Endothelial cell of umbilical vein (primary cell): ENCODE measurements at regions not wholly inside any gene's neighbourhood (a gene's known extent, or its start where the extent isn't known, plus 50 kb on each side); places are given as distances from the start of the nearest gene placed in this dataset.

Experiments used
- BruUV-seq: library from RNA; stranded (reverse); fragments of 400-500 nt; replicated peaks from 2 replicates; lab custom pipeline; 2021; lab: Mats Ljungman, UMichigan
- CTCF ChIA-PET: fragments of 300-600, 350-600 bp; sonication (Branson Sonifier 250); formaldehyde crosslinking; loops from one replicate; lab custom pipeline; 2021; ENCODE audit warnings: antibody characterized with exemption, inconsistent platforms; lab: Charles Lee
- POLR2A ChIA-PET: fragments of 300-600, 350-600 bp; sonication (Branson Sonifier 250); formaldehyde crosslinking; loops from one replicate; lab custom pipeline; 2021; ENCODE audit warnings: antibody characterized with exemption, inconsistent platforms; lab: Charles Lee
- DNase-seq: peaks from one replicate; pipeline ENCODE4 v3.0.0-alpha.2; 2011; ENCODE audit warnings: low read depth, low spot score
- FAIRE-seq: peaks from 2 replicates; lab custom pipeline; 2011; peaks lifted over from hg19 to GRCh38; lab: Jason Lieb, UNC
- H2AFZ ChIP-seq: 2 replicates; pipeline ENCODE4 v1.6.0; 2012; ENCODE audit warnings: low read depth, low read length, control low read depth, inconsistent platforms
- H3K27ac ChIP-seq: 2 replicates; pipeline ENCODE4 v1.5.1; 2011; ENCODE audit warnings: low read depth, mild to moderate bottlenecking, control low read depth, low read length, moderate library complexity; ENCODE audit not compliant: insufficient read depth
- H3K27me3 ChIP-seq, 2 experiments: 2 replicates each; pipeline versions ENCODE4 v1.6.0 to v1.6.1; 2011; ENCODE audit warnings: low read length in 2 of 2, mixed read lengths in 1 of 2; ENCODE audit not compliant: control insufficient read depth in 2 of 2, insufficient read depth in 2 of 2
- H3K36me3 ChIP-seq, 2 experiments: 2 replicates in 1 of 2; 3 replicates in 1 of 2; pipeline ENCODE4 v1.5.1; 2011; ENCODE audit warnings: low read length in 2 of 2, mild to moderate bottlenecking in 1 of 2, moderate library complexity in 1 of 2; ENCODE audit not compliant: control insufficient read depth in 2 of 2, insufficient read depth in 2 of 2; ENCODE audit errors: extremely low read depth in 1 of 2
- H3K4me1 ChIP-seq: 3 replicates; pipeline ENCODE4 v1.5.1; 2011; ENCODE audit warnings: mild to moderate bottlenecking, low read length; ENCODE audit not compliant: control insufficient read depth, insufficient read depth; ENCODE audit errors: extremely low read depth
- H3K4me2 ChIP-seq: 2 replicates; pipeline ENCODE4 v1.6.1; 2011; ENCODE audit warnings: low read length, control low read depth, mixed read lengths; ENCODE audit not compliant: insufficient read depth
- H3K4me3 ChIP-seq, 3 experiments: fragments of 200-600 bp in 1 of 3; sonication (generic), shearing (Covaris generic) in 1 of 3; replicated peaks in 1 of 3; 2 replicates each; pipeline ENCODE4 v1.5.1; 2011 to 2016; ENCODE audit warnings: control low read depth in 3 of 3, low read length in 3 of 3, mild to moderate bottlenecking in 2 of 3, inconsistent platforms in 1 of 3, low read depth in 1 of 3, moderate library complexity in 1 of 3; ENCODE audit not compliant: insufficient read depth in 1 of 3
- H3K79me2 ChIP-seq: 2 replicates; pipeline ENCODE4 v1.6.0; 2012; ENCODE audit warnings: low read length, inconsistent platforms; ENCODE audit not compliant: control insufficient read depth, insufficient read depth
- H3K9ac ChIP-seq: replicated peaks from 2 replicates; pipeline ENCODE3; 2011; ENCODE audit warnings: low read length, control low read depth; ENCODE audit not compliant: insufficient read depth; ENCODE audit errors: extremely low read depth
- H3K9me1 ChIP-seq: replicated peaks from 3 replicates; pipeline ENCODE4 v1.6.0; 2011; ENCODE audit warnings: mild to moderate bottlenecking, low read length; ENCODE audit not compliant: control insufficient read depth, insufficient read depth; ENCODE audit errors: extremely low read depth
- H3K9me3 ChIP-seq: replicated peaks from 2 replicates; pipeline ENCODE4 v1.5.1; 2012; ENCODE audit warnings: low read length, inconsistent platforms; ENCODE audit not compliant: control insufficient read depth, insufficient read depth
- H4K20me1 ChIP-seq: replicated peaks from 2 replicates; pipeline ENCODE3; 2011; ENCODE audit warnings: mild to moderate bottlenecking, low read length; ENCODE audit not compliant: control insufficient read depth, insufficient read depth; ENCODE audit errors: extremely low read depth
- EZH2 ChIP-seq: IDR thresholded peaks from 2 replicates; pipeline ENCODE4 v1.6.1; 2012; ENCODE audit warnings: borderline replicate concordance, low read depth, mild to moderate bottlenecking, moderate library complexity, low read length, inconsistent platforms; ENCODE audit not compliant: severe bottlenecking
- FOS ChIP-seq: IDR thresholded peaks from 2 replicates; pipeline ENCODE4 v1.6.1; 2011; ENCODE audit warnings: mild to moderate bottlenecking, low read length, moderate library complexity, borderline replicate concordance; ENCODE audit not compliant: insufficient read depth
- GATA2 ChIP-seq: IDR thresholded peaks from 2 replicates; pipeline ENCODE4 v1.7.0; 2011; ENCODE audit warnings: low read depth, mild to moderate bottlenecking, moderate library complexity, mixed read lengths, low read length; ENCODE audit not compliant: insufficient read length, insufficient read depth
- JUN ChIP-seq: IDR thresholded peaks from 2 replicates; pipeline ENCODE4 v1.6.1; 2011; ENCODE audit warnings: borderline replicate concordance, low read depth; ENCODE audit not compliant: insufficient read length, insufficient read depth
- MAX ChIP-seq: IDR thresholded peaks from 2 replicates; pipeline ENCODE4 v1.6.1; 2011; ENCODE audit not compliant: insufficient read depth, insufficient read length
- MYC ChIP-seq: IDR thresholded peaks from one replicate; pipeline ENCODE4 v1.6.1; 2011; ENCODE audit warnings: mild to moderate bottlenecking, low read depth, low read length
- POLR2A ChIP-seq: IDR thresholded peaks from 2 replicates; pipeline ENCODE4 v1.6.1; 2012; ENCODE audit warnings: low read depth, mild to moderate bottlenecking, control low read depth, low read length
- POLR2AphosphoS5 ChIP-seq: IDR thresholded peaks from 2 replicates; pipeline ENCODE4 v1.6.1; 2012; ENCODE audit warnings: low read depth, mild to moderate bottlenecking, control low read depth, low read length, moderate library complexity; ENCODE audit not compliant: insufficient read depth
- dilution Hi-C: fragments of 300-500 bp; cut with MboI; formaldehyde crosslinking; loops from one replicate; pipeline ENCODE4 v1.15.0; 2019; ENCODE audit warnings: low sequenced_read_pairs; ENCODE audit not compliant: extremely low pct_ligation_motif_present
- intact Hi-C: fragments of 100-400 bp; cut with micrococcal nuclease; formaldehyde crosslinking; loops from one replicate; pipeline ENCODE4 v1.10.0; 2022
- TF ChIP-seq, protein P1 (sequence below), 2 donors: IDR thresholded peaks; 1 replicate in 1 of 2; 2 replicates in 1 of 2; pipeline ENCODE4 v1.5.1; 2011; ENCODE audit warnings: low read length in 2 of 2, mild to moderate bottlenecking in 2 of 2, moderate library complexity in 2 of 2, control low read depth in 1 of 2, inconsistent platforms in 1 of 2, low read depth in 1 of 2; ENCODE audit not compliant: insufficient read depth in 1 of 2; ENCODE audit errors: extremely low read depth in 1 of 2

DNA sequence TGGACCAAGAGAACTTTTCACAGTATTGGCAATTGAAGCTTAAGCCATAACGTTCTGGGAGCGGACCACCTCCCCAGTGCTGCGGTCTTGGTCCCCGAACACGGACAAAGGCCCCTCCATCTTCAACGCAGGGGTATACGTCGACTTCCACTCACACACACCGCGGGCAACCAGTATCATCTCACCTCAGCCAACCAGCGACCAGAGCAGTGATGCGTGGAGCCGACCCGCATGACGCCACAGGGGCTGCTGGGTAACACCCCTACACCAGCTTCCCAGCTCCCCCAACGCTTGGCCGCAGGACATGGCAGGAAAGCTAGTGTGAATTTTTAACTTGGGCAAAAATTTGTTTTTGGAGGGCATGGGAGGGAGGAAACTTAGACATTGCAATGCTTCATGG, 77.3 kb upstream of the PLCXD3 start:
- no peak overlapping the region for H3K9ac ChIP-seq
- H3K4me2 ChIP-seq = no peak overlapping the region
- no peak for DNase-seq
- no TSS peak for BruUV-seq
- dilution Hi-C loops (no loop called here), intact Hi-C loops (no loop called here)
- no peak for TF ChIP-seq EZH2
- no peak for TF ChIP-seq FOS
- no peak for TF ChIP-seq GATA2
- TF ChIP-seq JUN = no peak
- no peak for TF ChIP-seq MYC
- no peak for TF ChIP-seq POLR2AphosphoS5
- no peak for TF ChIP-seq POLR2A
- TF ChIP-seq, protein P1, sequence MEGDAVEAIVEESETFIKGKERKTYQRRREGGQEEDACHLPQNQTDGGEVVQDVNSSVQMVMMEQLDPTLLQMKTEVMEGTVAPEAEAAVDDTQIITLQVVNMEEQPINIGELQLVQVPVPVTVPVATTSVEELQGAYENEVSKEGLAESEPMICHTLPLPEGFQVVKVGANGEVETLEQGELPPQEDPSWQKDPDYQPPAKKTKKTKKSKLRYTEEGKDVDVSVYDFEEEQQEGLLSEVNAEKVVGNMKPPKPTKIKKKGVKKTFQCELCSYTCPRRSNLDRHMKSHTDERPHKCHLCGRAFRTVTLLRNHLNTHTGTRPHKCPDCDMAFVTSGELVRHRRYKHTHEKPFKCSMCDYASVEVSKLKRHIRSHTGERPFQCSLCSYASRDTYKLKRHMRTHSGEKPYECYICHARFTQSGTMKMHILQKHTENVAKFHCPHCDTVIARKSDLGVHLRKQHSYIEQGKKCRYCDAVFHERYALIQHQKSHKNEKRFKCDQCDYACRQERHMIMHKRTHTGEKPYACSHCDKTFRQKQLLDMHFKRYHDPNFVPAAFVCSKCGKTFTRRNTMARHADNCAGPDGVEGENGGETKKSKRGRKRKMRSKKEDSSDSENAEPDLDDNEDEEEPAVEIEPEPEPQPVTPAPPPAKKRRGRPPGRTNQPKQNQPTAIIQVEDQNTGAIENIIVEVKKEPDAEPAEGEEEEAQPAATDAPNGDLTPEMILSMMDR (IDR thresholded peaks at IDR 0.05; ENCODE audit: extremely low read depth in 1 of 2, insufficient read depth in 1 of 2, low read depth in 1 of 2, low read length in 2 of 2) = no peak
- TF ChIP-seq MAX = no peak
- CTCF ChIA-PET = no interaction called here
- H3K79me2 ChIP-seq = no peaks in the 10 kb centered on the region
- POLR2A ChIA-PET = no interaction called here
- no peak overlapping the region for H3K4me3 ChIP-seq
- H3K9me1 ChIP-seq = no peaks in the 10 kb centered on the region
- no peaks in the 10 kb centered on the region for H3K36me3 ChIP-seq
- no peaks in the 10 kb centered on the region for H3K9me3 ChIP-seq
- no peaks in the 10 kb centered on the region for H3K27me3 ChIP-seq
- no peaks in the 10 kb centered on the region for H3K4me1 ChIP-seq
- no peak for FAIRE-seq
- H3K27ac ChIP-seq = no peak overlapping the region
- no peak overlapping the region for H2AFZ ChIP-seq
- no peaks in the 10 kb centered on the region for H4K20me1 ChIP-seq
